Right lung (tissue), 2 donors: ENCODE measurements at regions not wholly inside any gene's neighbourhood (a gene's known extent, or its start where the extent isn't known, plus 50 kb on each side); places are given as distances from the start of the nearest gene placed in this dataset.

Experiments
- DNase-seq, 2 donors: peaks; one replicate each; pipeline ENCODE4 v3.0.0-alpha.2; 2013

DNA sequence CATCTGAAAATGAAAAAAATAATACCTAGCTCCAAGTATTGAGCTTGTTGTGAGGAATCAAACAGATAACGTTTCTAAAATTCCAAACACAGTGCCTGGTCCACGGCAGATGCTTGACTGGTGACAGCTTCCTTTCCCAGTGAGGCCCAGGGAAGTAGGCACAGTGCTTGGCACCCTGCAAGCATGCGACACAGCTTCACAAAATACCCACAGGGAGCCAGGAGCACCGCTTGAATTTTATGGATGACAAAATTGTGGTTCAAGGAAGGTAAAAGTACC lies 205.1 kb upstream of the TNP1 start:
- DNase-seq, result no peak

DNA sequence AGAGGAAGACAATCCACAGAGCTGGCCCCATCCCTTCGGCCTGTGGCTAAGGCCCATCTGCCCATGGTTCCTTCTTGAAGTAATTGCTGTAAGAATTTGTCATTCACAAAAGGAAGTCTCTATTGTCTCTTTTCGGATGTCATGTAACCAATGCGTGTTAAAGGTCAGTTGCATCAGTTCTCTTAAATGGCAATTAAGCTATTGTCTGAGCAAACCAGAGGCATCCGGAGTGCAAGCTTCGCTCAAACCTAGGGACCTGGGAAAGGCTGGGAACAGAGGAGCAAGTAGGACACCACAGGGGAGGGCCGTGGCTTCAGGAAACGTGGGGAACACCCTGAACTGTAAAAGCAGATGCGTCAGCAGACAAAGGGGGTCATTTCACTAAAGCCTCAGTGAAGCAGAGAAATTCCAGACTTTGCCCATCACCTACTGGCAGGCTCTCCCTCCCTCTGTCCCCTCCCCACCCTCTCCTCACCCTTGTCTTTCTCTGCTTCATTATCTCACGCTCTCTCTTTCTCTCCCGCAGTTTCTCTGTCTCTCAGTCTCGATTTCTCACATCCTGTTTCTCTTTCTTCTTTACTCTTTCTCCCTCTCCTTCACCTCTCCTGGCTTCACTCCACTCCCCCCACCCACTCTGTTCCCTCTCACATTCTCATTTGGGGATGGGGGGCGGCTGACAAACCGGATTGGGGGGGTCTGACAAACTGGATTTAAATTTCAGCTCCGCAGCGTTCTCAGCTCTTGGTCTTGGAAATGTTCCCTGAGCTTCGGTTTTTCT lies 204.6 kb upstream of the TNP1 start:
- no peak for DNase-seq

DNA sequence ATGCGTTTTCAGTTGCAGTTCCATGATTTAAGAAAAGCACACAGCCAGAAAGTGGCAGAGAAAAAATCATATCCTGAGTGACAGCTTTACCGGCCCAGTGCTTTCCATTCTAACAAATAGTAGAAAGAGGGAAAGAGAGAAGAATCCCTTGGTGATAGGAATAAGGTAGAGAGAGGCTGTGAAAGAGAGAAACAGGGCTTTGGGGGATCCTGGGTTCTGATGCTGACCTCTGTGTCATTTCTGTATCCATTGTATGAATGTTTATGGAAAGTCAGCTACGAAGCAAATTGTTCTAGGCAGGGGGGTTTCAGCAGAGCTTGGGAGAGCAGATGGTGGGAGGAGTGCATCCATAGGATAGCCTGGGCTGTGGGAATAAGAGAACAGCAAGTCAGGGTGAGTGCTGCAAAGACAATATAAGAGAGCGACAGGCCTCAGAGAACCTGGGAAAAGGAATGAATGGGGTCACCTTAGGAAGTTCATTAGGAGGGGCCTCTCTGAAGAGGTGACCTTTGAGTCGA lies 203.4 kb upstream of the TNP1 start:
- no peak for DNase-seq

DNA sequence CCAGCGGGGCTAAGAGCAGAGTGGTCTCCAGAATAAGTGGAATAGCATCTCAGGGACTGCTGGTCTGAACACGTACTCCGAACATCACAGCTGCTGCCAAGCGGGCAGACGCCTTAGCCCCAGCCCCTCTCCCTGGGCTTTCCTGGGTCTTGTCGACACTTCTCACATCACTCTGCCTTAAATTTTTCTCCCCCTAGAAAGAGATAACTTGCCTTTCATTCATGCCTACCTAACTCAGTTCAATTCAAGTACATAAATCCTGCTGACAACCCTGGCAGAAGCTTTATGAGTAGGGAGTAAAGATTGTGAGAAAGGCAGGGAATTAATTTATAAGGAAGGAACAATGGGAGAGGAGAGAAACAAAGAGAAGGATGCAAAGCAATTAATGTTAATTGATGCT lies 202.9 kb upstream of the TNP1 start:
- DNase-seq, result no peak

DNA sequence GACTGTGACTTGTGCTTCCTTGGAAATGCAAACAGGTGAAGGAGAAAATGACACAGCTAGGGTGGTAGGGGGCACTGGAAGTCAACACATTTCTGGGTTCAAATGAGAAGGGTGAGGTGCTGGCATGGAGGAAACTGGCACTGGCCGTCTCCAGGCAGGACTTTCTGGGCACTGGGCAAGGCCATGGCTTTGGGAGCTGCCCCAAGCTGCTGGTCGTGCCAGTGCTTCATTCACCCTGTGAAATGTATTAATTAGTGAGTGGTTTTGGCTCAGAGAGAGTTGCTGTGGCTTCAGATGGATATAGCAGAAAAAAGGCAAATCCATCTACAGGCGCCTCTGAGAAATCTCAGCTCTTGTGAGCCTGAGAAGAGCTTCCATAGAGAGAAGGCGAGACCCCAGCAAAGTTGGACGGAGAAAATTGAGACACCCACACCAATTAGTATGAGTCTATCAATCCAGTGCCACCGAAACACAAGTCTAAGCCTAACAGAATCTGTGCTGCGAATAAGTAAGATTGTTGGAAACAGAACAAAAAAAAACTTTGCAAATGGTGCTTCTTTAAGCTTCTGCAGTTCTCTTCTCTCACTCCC lies 202.1 kb upstream of the TNP1 start:
- no peak for DNase-seq

DNA sequence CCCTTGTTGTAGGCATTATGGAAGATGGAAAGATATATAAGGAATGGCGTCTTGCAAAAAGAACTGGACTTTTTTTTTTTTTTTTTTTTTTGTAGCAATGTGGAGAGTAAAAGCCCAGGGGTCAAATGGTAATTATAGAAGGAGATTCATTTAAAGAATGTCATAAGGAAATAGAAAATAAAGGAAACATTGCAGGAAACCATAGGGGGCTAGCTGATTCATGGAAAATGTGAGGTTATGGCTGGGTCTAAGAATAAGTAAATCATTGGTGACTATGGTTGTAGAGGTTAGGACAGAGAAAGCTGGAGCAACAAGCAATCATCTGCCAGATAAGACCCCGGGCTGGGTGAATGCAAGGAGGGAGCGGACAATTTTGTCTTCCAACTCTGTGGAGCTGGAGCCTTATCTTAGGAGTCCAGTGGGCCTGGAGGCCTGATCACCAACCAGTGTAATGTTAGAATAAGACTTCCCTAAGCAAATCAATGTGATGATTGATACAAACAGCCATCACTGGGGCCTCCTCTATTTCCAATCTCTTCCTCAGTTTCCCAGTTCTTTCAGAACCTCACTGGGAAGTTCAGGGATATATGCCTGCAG lies 201.2 kb upstream of the TNP1 start:
- DNase-seq, result no peak

DNA sequence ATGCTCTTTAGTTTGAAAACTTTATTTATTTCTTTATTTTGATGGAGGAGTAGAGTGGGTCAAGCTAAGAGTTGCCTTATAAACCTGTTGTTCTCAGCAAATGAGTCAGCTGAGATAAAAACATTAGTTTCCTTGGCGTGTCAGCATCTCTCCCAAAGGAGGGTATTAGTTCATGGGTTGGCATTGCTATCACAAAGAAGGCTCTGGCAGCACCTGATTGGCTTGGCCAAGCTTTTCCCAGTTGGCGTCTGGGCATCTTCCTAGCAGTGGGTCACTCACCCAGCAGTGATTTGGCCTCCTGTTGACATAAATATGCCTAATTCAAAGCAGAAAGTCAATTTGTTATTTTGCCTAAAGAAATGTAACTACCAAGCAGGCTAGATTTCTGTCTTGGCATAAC lies 200.7 kb upstream of the TNP1 start:
- DNase-seq, result no peak

DNA sequence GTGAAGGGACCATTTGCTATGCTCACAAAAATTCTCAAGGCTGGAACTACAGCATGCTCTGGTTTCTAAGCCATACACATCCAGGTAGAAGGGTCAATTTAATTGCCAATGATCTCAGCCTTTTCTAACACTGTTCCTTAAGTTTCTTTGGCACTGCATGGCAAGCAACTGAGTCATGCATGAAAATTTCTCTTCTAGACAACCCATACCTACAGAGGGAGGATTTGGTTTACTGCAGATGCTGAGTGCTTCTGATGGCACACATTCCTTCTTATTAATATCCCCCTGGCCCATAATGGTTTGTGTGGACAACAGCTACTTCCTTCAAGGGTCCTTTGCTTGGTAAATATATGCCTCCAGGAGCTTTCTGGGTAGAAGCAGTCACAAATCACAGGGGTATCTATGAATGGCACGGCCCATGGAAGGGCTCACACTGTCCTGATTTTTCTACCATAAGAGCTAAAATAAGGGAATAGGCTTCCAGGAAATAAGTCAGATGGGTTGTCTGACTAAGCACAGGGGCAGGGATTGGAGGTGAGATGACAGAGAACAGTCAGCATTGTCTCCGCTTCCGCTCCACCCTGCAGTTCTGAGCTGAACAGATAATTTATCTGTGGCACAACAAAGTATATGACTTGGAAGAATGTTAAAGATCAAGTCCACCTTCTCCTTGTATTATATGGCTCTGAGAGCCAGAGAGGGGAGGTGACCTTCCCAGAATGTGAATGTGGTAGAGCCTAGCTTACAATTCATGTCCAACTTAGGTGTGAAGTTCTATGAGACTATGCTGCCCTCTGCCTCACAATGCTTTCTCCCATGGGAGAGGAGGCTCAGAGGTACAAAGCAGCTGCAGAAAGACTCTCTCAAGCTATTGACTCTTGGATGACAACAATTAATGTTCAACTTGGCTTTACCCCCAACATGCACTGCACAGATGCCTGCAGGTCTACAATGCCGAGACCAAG lies 199.2 kb upstream of the TNP1 start:
- DNase-seq, result no peak

DNA sequence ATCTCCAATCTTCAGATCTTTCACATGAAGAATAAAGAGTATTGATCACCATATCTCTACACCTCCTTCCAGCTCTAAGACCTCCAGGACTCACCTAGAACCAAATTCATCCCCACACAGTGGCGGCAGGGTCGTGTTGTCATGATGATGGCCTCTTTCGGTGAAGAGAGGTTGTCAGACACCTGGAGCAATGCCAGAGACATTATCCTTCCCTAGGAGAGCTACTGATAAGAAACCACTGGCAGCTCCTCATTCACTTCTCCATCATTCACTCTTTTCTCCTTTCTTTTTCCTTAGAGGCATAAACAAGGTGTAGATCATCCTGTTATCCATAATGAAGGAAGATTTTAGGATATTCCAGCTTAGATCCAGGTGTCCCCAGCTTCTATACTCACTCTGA lies 197.9 kb upstream of the TNP1 start:
- no peak for DNase-seq

DNA sequence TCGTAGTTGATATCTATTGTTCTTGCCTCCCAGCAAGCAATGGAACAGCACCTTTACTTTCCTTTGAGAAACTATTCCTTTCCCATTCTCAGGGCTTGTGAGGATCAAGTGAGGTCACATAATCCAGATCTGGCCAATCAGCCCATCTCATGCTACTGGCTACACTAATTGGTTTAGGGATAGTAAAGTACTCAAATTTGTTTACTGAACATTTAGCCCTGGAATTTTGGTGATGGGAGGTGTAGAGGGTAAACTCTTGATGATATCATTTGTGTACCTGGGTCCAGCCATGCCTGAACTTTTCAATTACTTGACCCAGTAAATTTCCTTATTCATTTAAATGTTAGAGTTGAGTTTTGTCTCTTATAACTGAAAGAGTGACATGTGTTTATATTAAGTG lies 195.8 kb upstream of the TNP1 start:
- no peak for DNase-seq

DNA sequence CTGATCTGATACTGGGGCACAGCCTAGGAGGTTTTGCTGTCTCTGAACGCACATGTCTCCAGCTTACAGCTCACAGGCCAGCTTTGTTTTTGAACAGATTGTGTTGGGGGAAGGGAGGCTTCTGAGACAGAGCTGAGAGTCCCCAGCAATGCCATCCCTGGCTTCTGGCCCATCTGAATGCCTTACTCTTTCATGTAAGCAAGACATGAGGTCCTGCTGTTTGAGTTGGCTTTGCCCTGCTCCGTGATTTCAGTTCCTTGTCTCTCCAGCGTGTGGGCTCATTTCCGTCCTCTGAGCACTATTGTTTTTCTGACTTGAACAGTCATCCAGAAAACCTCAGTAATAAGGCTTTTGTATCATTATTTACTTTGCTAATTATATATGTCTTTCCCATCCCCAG lies 194.9 kb upstream of the TNP1 start:
- DNase-seq, result no peak

DNA sequence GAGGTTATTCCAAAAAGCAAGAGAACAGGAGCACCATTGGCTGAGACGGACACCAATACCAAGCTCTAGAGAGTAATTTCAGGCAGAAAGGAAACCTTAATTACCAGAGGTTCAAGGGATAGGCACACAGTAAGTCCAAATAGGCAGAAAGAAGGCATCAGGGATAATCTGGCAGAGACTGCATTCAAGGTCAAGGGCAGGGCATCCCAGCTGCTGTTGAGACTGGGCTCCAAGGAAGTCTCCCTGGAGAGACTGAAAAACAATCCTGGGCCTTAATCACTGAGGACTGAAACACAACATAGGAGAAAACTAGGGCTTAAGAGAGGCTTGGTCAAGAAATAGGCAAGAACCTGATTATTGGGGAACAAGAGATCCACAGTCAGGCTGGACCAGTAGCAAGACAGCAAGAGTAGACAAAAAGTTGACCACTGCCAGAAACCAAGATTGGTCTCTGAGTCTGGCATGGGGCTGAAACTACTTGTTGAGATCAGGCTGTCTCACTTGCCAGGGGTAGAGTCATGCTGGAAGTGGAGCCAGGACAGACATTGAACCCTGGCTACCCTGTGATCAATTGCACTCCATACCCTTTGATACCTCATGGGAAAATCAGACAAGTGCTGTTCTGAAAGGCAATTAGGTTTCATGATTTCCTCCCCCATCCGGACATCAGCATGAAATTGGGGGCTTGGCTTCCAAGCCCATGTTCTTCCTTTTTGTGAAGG lies 193.2 kb upstream of the TNP1 start:
- DNase-seq, result no peak

DNA sequence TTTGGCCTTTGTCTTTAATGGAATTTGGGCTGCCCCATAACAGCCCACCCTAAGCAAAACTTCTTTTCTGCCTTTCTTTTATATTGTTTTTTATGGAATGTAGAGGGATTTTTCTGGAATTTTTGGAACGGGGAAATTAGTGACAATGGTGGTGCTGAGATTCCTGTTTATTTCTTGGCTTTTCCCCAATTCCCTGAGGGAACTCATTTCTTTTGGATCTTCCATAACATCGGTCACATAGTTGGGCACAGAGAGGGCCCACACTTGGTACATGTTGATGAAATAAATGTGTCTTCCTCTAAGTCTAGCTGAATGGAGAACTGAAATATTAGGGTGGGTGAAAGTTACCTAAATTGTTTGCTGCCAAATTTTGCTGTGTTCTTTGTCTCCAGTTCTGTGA lies 191.6 kb upstream of the TNP1 start:
- DNase-seq, result no peak

DNA sequence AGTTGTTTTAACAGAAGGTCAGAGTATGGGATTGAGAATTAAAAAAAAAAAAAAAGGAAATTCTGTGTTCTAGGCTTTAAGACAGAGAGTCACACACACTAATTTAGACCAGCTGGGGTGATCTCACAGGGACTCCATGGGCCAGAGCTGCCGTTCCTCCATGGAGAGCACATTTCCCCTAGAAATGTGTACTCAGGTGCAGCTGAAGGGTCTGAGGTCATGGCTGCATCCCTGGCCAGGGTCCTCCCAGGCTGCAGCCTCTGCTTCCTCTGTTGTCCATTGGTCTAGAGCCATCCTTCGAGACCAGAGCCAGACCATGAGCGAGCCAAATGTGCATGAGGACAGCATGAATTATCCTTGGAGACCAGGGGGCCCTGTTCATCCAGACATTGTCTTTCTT lies 190.1 kb upstream of the TNP1 start:
- DNase-seq, result no peak

DNA sequence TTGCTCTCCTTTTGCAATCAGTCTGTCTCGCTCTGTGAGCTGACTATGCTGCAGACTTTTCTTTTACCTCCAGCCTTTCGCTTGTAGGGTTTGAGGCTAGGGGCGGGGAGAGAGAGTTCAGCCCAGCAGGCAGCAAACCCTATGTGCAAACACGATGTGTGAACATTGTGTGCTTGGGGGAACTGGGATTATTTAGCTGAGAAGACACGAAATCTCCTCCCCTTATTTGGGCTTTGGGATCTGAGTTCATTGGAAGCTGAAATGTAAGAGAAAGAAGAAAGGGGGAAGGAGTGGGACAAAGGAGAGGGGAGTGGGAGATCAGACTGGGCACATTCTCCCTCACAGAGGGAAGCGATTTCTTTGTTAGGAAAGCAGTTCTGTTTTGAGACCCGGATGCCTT lies 189.6 kb upstream of the TNP1 start:
- no peak for DNase-seq

DNA sequence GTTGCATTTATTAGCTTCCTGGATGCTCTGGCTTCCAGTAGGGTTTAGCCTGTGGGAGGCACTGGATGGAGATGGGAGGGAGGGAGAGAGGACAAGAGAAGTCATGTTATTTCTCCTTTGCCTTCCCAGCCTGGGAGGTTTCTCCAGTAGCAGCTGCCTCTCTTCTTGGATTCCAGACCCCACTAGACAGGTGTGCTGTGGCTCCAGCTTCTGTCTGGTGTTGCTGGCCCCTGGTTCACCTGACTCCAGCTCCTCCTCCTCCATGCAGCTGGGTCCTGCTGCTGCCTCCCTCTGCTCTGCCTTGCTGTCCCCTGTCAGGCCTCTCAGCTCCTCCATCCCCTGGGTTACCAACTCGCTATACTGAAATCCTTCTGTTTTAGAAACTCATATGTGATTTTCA lies 188.9 kb upstream of the TNP1 start:
- no peak for DNase-seq

DNA sequence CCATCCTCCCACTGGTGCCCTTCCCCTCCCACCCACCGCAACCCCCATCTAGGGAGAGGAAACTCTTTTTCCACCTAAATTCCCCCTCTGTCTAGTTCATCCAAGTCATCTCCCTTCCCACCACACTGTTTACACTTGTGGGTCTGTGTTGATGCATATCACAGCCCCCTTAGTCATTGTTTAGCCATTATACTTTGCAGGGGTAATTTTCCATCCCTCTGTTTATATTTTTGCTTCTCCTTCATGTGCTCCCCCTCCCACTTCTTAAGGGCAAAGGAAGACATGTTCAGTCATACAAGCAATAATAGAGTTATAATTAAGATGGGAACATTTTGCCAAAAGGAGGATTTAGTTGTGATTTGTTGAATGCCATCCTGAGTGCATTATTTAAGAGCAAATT lies 187.8 kb upstream of the TNP1 start:
- no peak for DNase-seq

DNA sequence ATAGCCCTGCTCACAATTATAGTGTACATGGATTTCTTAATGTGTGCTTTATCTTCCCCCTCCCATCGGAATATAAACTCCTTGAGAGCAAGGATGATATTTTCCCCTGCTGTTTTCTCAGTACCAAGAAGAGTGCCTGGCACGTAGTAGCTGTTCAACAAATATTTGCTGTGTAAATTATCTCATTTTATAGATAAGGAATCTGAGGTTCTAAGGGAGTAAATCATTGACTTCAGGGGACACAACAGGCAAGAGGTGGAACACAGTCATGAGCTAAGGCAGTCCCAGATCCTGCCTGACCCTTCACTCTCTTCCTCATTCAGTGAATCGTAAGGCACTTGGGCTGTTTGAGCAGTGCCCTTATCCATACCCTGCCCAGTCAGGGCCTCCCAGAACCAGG lies 187.3 kb upstream of the TNP1 start:
- DNase-seq, result no peak

DNA sequence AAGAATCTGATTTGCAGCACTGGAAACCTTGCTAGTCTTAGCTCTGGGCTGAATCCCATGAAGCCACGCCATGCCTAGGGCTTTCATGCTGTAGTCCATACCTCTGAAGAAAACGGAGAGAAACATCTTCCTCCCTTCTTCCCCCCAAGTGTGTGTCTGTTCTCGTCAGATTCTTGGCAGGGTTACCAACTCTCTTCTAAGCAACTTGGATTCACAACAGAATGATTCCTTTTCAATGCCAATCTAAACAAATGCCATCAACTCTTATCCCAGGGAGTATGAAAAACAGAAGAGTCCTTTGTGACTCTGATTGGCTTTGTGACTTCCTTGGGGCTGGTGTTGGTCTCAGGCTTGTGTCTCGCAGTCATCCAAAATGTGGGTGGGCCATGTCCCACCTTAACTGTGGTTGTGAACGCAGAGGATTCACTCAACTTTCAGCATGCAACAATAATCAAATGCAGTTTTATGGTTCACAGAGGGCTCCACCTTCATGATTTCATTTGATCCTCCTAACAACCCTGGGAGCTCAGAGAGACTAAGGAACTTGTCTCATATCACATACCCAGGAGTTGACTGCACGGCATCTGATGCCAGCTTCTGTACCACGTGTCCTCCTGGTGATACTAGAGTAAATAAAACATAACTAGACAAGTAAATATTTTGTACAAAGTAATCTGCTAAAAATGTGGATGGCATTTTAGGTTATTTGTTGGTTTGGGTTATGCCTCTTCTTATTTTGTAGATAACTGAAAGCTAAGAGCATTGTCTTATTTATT lies 186.0 kb upstream of the TNP1 start:
- DNase-seq, result no peak

DNA sequence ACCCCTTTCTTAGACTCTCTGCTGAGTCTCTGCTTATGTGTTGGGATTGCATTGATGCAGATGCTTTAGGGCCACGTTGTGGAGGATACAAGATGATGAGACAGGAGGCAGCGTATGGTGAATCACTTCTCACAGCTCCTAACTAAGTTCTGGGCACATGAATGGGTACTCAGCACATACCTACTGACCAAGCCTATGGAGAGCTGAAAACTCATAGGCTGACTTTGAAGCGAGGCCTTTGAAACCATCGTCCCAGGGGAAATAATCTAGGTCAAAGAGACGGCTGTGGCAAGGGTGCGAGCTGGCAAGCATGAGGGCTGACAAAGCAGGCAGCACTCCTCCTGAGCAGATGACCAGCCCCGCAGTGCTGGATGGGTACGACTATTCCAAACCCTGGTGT lies 180.2 kb upstream of the TNP1 start:
- DNase-seq, result no peak

DNA sequence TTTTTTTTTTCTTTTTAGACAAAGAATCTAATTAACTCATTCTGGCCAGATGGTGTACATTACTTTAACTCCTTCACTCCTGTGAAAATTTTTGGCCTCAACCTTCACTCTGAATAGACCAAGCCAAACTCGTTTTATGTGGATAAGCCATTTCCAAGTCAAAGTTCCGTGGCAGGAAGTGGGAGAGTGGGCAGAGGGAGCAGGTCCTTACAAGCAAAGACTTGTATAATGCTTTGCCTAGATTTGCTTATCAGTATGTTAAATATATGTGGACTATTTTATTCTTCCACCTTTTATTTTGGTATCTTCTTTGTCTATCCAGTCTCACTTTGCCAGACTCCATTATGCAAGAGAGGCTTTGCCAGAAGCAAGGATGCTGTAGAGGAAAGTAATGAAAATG lies 178.1 kb upstream of the TNP1 start:
- no peak for DNase-seq
